Inflammatory macrophage (primary cell): ENCODE measurements at regions not wholly inside any gene's neighbourhood (a gene's known extent, or its start where the extent isn't known, plus 50 kb on each side); places are given as distances from the start of the nearest gene placed in this dataset.
"Not testable (repeated sequence)": the region's sequence is repeated elsewhere in the genome, so short reads cannot be mapped to it uniquely, and the experiment has no call there.

Source experiments
- DNase-seq, 2 donors: peaks; one replicate each; pipeline ENCODE4 v3.0.0-alpha.2; 2020 to 2022

DNA sequence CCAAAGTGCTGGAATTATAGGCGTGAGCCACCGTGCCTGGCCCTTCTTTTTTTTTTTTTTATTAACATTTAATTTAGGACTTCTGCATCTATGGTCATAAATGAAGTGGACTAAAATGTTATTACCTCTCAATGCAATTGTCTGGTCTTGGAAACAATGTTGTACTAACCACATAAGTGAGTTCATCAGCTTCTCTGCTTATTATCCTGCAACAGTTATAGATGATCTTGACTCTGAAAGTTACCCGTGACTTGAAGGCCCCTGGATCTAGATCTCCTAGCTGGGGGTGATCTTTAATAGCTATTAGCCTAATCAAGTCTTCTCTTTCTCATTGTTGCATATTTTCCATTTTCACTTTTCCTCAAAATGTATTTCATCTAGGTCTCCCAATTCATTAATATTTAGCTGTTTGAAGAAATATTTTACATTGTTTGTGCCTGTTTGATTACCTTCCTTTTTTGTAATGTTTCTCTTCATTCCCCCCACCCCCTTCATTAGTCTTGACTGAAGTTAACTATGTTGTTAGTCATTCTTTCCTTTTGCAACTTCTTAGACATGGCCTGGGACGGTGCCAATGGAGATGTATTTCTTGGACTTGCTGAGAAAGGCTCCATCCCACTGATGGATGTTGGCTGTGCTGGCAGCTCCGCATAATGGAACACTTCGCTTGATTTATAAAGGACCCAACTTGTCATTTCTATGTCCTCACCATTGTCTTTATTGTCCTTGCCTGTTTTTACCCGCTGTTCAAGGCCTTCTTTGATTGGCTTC, 141.6 kb upstream of the RIOK3 start:
- no peak for DNase-seq

DNA sequence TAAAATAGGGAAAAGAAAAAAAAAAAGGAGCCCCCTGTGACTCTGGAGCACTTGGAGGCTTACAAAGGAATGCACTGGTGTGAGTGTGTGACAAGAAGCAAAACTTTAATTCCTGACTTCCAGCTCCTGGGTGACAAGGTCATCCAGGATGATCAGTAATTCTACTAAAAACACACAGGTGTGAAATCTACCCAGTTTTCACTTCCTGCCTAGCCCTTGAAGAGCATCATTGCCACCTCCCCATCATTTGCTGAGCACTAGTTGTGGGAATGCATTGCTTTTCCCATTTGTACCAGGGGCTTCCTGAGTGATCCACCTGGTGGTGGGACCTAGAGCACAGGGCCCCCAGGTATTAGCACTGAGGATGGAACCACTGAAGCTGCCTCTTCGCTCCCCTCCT, 139.7 kb upstream of the RIOK3 start:
- no peak for DNase-seq

DNA sequence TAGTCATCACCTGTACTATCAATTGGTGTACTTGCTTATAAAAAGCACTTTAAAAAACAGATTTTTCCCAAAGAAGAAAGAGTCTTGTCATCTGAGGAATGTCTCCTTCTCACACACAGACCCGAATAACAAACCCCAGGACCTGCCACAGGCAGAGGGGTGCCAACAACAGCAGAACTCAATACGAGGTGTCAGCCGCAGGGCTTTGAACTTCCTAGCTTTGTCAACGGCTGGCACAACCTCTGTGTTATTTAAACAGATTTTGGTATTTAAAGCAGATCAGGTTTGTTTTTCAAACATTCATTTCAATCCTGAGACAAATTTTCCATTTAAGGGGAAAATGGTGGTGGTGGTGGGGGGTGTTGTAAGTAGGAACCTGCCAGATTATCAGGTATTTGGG, 138.4 kb upstream of the RIOK3 start:
- no peak for DNase-seq

DNA sequence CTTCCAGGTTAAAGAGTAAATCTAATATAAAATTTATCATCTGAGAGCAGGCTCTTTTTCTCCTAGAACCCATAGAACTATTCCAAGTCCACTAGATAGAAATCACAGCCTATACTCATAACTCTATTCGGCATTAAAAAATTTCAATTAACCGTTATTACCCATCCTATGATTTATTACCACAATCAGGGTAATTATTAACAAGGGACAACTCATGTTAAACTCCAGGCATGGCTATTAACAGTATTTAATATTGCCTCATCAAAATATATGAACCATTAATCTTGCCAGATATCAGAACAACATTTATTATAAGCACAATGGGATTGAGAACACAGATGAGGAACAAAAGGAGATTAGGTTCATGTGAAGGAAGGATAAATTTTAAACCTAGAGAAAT, 136.8 kb upstream of the RIOK3 start:
- no peak for DNase-seq

DNA sequence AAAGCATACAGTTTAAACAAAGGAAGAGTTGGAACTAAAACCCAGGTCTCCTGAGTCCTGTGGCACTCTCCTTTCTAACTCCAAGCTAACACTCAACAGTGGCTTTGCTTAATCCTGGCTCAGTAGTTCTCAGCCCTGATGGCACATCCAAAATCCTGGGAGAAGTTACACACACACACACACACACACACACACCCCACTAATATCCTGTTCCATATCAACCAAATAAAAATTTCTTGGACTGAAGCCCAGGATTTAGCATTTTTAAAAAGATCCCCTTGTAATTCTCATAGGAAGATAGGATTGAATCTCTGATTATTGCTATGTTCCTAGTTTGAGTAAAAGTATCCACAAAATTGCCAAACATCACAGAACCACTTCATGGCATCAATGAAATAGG, 136.1 kb upstream of the RIOK3 start:
- no peak for DNase-seq

DNA sequence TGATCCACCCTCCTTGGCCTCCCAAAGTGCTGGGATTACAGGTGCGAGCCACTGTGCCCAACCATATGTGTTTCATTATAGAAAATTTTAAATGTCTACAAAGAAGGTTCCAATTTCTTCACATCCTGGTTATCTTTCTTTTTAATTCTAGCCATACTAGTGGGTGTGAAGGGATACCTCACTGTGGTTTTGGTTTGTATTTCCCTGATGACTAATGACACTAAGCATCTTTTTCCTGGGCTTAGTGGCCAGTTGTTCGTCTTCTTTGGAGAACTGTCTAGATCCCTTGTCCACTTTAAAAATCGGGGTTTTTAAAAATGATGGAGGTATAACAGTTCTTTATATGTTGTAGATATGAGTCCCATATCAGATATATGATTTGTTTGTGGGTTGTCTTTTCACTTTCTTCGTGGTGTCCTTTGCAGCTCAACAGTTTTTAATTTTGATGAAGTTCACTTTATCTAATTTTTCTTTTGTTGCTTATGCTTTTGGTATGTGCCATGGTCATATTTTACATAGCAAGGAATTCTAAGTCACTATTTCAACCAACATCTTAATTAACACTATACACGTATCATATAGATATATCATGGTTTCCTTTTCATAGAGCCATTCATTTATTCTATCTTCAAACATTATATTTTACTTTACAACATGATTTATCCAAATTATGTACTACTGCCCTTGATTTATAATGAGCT, 135.0 kb upstream of the RIOK3 start:
- no peak for DNase-seq

DNA sequence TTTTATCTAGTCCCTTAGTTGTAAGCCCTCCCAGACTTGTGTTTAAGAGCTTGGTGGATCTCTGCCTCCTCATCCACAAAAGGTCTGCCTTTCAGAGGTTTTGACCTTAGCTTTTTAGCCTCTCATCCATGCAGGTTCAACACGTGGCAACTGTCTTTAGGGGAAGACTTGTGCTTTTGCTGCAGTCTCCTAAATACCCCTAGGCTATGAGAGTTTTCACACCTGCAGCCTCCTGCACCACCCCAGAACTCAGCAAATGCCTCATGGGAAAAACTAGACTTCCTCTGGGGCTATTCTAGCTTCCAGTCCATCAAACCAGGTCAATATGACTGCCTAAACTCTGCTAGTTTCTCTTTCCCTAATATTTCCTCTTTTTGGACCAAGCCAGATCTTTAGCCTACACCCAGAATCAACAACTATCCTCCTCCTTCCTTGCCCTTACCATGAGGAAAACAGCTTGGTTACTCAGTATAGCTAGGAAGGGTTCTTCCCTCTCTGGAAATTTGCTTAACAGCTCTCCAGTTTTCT, 132.3 kb upstream of the RIOK3 start:
- DNase-seq = no peak

DNA sequence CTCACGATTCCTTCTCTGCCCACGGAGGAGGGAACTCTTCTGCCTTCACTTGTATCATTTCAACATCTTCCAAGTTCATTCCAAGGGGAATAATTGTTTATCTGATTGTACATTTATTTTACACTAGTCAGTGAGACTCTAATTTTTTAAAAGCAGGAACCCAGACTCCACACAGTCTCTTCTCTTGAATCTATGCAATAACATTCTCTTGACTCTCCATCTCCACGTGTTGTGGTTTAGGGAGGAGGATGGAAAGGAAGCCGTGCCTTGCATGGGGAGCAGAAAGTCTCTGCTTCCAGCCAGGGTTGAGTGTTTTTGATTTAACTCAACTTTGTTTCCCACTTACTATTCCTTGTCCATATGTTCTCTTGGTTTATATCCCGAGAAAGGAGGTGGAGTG, 131.1 kb upstream of the RIOK3 start:
- no peak for DNase-seq

DNA sequence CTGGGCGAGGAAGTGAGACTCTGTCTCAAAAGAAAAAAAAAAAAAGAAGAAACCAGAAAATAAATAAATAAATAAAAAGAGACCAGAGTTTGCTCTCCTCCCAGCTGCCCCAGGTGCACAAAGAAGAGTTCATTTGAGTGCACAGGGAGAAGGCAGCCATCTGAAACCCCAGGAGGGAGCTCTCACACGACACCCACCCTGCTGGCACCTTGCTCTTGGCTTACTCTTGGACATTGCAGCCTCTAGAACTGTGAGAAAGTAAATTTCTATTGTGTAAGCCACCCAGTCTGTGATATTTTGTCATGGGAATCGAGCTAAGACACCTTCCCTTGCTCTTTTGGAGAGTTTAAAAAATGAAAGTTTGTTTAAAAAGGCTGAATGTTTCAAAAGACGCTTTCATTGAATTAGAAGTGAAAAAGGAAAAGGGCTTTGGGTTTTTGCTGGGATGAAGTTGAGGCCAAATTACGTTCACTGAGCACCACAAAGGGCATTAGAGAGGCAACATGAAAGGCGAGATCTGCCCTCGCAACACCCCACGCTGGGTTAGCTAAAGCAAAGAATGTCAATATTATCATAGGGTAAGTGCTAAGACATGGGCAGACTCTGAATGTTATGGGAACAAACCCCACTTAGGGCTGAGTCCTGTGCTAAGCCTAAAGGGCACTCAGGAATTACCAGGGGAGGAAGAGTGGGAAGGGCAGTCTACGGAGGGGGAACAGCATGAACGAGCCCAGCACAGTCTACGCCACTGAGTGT, 128.9 kb upstream of the RIOK3 start:
- DNase-seq = no peak

DNA sequence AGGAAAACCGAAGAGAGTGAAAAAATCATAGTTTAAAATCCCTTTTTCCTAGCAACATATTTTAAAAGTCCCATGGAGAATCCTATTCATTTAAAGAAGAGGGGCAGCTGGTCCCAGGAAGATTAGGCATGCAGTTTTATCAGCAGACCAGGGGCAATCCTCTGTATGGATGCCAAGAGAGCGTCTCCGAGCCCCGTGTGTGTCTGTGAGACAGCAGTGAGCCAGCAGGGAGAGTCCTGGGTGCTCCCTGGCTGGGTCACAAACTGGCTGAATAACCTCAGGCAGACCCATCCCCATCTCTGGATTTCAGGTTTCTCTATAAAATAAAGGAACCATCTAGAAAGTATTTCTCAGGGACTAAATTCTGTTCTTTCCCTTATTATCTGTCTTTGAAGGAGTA, 128.2 kb upstream of the RIOK3 start:
- no peak for DNase-seq

DNA sequence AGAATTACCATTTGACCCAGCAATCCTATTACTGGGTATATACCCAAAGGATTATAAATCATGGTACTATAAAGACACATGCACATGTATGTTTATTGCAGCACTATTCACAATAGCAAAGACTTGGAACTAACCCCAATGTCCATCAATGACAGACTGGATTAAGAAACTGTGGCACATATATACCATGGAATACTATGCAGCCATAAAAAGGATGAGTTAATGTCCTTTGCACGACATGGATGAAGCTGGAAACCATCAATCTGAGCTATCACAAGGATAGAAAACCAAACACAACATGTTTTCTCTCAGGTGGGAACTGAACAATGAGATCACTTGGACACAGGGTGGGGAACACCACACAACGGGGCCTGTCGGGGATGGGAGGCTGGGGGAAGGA, 123.4 kb upstream of the RIOK3 start:
- not testable (repeated sequence) for DNase-seq

DNA sequence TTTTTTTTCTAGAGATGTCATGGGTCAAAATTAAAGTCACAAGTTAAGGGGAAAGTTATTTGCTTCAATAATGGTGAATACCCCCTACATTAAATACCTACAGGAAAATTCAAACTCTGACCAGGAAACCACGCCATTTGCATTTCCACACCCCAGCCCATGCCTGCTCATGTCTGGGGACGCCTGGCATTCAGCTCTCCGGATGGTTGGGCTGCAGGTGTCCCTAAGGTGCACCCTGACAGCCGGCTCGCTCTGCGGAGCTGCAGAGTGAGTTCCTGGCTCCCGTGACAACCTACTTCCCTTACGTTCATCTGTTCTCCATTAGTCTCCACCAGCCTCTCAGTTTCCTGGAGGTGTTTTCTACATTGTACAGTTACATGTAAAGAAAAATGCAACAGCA, 122.7 kb upstream of the RIOK3 start:
- DNase-seq = no peak

DNA sequence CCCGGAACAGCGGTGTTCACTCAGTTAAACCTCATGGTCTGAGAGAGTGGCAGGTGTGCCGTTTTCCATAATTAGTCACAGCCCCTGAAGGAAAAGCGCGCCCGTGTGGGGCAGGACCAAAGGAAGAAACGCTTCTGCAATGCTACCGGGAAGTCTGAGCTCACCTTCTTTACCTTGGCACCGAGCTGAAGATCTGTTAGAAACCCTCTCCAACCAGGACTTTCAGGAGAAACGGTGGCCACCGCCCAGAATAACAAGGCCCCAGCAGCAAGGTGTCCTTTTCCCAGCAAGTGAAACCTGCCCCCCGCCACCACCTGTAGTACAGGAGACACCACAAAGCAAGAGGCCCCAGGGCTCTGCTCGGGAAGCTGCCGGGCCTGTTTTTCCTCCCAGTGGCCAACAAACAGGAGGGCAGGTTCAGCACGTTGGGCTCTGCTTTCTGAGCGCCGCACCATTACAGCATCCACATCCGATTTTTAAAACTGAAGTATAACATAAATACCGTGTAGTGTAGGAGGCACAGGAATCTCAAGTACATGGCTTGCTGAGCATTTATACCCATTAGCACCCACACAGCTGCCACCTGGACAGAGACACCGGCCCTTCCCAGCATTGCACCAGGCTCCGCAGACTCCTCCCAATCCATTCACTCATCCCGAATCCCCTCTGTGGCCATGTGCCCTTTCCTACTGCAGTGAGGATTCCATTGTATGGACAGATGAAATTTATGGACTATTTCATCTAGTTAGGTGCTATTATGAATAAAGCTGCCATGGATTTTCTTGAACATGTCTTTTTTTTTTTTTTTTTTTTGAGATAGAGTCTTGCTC, 121.8 kb upstream of the RIOK3 start:
- DNase-seq = no peak

DNA sequence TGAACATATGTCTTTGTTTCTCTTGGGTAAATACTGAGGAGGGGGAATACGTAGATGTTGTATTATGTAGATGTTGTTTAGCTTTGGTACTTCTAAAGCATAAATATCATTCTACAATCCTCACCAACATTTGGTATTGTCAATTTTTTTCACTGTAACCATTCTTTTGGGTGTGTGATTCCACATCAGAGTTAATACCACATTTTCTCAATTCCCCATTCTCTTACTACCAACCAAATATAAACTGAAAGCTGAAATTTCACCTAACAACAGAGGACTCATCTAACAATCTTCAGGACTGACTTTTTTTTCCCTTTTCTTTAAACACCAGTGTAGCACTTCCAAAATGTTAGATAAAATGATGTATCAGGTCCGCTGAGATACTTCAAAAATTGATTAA, 120.7 kb upstream of the RIOK3 start:
- DNase-seq = no peak

DNA sequence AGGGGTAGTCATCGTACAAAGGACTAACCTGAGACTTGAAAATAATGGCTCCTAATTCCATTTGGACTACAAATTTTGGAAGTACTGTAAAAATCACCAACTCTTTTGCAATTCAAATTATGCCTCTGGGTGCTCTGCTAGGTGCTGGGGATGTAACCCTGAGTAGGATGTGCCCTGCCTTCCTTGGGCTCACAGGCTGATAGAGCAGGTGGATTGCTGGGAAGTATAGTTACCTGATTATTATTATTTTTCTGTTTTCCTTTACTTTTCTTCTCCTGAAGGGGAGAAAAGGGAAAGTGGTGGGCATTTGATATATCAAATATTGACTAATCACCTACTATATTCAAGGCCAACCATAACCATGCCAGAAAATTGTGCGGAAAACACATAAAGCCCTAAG, 119.3 kb upstream of the RIOK3 start:
- no peak for DNase-seq

DNA sequence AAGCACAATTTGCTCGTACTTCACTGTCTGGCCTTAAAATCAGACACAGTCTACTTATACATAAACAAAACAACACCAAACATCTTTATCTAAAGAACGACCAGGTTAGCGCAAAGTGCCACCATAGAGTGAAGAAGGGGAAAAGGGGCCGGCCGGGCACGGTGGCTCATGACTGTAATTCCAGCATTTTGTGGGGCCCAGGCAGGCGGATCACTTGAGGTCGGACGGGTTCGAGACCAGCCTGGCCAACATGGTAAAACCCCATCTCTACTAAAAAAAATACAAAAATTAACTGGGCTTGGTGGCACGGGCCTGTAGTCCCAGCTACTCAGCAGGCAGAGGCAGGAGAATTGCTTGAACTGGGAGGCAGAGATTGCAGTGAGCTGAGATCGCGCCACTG, 118.5 kb upstream of the RIOK3 start:
- DNase-seq = no peak

DNA sequence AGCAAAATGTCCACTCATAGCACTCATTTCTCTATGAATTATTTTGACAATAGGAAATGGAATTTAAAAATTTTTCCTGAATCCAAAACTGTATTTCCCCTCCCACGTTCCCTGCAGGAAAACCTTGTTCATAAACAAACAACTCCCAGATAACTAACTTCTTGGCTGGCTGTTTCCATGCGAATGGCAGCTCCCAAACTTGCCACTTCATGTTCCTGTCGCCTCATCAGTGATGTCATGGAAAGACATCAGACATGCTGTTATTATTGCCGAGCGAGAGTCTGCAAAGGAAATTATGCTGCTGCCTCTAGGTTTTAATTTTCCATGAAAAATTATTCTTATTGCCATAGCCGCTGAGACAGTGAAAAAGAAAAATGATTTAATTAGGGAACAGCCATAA, 117.0 kb upstream of the RIOK3 start:
- no peak for DNase-seq

DNA sequence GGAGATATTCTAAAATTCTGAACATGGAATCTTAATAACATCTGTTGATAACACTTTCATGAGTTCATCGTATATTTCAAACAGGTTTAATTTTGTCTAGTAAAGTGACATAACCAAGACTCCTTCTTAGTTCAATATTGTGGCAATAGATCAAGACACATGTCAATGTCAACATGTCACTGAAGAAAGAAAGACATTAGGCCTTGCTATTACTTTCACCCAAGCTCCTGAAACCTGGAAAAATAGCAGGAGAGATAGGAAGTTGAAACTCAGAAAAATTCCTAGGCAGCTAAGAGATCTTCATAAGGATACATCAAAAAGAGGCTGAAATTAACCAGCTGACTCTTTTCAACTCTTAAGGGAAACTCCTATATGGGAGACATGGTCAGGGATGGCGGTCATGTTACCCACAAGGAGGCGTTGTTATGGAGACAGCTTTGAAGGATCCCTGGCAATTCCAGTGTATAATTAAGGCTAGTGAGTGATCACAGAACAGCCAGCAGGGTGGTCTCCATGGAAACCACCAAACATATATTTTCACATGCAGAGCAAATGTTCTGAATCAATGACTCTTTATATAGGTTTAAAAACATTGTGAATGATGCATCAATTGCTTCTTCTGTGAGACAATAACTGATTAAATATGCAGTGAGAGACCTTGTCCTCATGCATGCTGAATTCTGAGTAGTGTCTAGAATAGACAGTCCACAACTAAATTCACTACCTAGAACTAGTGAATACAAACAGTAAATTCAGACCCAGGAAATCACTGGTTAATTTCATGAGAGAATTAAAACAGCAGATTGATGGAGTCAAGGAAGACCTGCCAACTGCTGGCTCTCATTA, 115.3 kb upstream of the RIOK3 start:
- DNase-seq = no peak

DNA sequence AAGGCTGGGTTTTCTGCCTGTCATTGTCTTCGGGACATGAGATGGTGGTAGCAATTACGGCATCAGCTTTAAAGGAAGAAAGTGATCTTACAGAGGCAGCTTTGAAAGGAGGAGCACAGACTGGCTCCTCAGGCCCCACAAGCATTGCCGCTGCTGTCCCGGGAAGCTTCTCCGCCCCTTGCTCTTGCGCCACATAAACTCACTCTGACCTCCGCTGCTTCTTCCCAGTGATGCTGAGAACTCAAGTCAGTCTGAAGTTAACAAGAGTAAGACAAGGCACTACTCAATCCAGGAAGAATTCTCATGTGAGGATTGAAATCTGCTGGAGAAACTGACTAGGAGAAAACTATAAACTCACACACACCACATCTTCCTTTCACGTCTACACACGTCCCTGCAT, 112.4 kb upstream of the RIOK3 start:
- DNase-seq = no peak

DNA sequence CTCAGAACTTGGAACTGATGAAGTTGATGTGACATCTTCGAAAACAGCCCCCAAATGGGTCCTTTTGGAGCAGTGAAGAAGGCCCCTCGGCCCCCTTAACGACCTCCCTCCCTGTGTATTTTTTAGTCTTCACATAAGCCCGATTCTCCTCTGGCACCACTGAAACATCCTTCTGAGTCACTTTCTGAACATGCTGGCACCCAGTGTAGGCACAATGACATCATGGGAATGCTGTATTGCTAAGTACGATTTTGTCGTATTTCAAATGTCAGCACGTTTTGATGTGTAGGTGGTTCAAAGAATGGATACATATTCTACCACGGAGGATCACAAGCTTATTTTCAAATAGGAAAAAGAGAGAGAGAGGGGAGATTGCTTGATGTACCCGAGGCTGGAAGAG, 111.7 kb upstream of the RIOK3 start:
- no peak for DNase-seq

DNA sequence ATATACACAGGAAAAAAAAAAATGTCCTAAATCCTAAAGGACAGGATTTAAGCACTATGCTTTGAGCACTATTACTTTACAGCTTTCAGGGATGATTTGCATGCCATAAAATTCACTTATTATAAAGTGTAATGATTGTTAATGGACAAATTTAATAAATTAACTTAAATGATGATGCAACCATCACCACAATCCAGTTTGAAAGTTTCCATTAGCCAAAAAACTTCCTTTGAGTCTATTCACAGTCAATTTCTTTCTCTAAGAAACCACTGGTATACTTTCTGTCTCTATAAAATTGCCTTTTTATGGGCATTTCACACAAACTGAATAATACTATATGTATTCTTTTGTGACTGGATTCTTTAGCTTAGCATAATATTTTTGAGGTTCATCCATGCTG, 111.1 kb upstream of the RIOK3 start:
- DNase-seq = no peak

DNA sequence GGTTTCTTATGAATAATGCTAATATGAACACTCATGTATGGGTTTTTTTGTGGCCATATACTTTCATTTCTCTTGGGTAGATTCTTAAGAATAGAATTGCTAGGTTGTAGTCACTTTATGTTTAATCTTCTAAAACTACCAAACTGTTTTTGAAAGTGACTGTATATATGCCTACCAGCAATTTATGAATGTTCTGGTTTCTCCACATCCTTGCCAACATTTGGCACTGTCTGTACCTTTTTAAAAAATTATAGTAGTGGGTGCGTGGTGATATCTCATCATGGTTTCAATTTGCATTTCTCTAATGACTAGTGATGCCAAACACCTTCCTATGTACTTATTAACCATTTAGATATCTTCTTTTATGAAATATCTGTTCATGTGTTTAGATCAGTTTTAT, 110.6 kb upstream of the RIOK3 start:
- no peak for DNase-seq
